ENCODE measurements at regions not wholly inside any gene's neighbourhood (a gene's known extent, or its start where the extent isn't known, plus 50 kb on each side); places are given as distances from the start of the nearest gene placed in this dataset.

DNA sequence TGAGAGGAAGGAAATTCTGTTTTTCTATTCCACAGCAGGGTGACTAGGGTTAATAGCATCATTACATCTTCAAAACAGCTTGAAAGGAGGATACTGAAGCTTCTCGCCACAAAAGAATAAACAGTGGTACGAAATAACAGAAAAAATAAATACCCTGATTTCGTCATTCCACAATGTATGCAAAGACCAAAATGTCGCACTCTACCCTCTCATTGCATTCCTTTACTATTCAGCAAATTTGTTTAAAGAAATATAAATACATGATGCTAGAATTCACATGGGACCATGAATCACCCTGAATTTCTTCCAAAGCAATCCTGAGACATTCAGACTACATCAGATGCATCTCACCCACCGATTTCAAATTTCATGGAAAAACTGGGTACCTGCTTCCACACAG is 112.3 kb upstream of the TOP3B start:
- Mint-ChIP-seq H3K27ac (no peak overlapping the region), H3K27me3 (peaks cover 68% of the 10 kb centered on the region), H3K36me3 (ENCODE audit: low read depth) (no peaks in the 10 kb centered on the region), H3K4me1 (ENCODE audit: low read depth) (no peaks in the 10 kb centered on the region), H3K9me3 (no peaks in the 10 kb centered on the region), H3K4me3 (no peak overlapping the region)
- Histone ChIP-seq H3K27me3 (ENCODE audit: control insufficient read depth in 1 of 2, insufficient read depth in 2 of 2, low read length in 2 of 2) (peaks cover 13 to 14% of the 10 kb centered on the region in 2 experiments), H3K36me3 (ENCODE audit: insufficient read depth, low read length) (no peaks in the 10 kb centered on the region), H3K9me3 (ENCODE audit: control insufficient read depth in 1 of 2, insufficient read depth in 1 of 2, low read length in 2 of 2) (no peaks in the 10 kb centered on the region), H3K4me1 (ENCODE audit: insufficient read depth, low read length) (no peaks in the 10 kb centered on the region), H3K27ac (ENCODE audit: low read depth in 1 of 2, low read length in 2 of 2) (no peak overlapping the region), H3K4me3 (ENCODE audit: low read length) (no peak overlapping the region)
- ChIA-PET CTCF (no interaction called here), POLR2A (no interaction called here)
- TF ChIP-seq, protein P1, sequence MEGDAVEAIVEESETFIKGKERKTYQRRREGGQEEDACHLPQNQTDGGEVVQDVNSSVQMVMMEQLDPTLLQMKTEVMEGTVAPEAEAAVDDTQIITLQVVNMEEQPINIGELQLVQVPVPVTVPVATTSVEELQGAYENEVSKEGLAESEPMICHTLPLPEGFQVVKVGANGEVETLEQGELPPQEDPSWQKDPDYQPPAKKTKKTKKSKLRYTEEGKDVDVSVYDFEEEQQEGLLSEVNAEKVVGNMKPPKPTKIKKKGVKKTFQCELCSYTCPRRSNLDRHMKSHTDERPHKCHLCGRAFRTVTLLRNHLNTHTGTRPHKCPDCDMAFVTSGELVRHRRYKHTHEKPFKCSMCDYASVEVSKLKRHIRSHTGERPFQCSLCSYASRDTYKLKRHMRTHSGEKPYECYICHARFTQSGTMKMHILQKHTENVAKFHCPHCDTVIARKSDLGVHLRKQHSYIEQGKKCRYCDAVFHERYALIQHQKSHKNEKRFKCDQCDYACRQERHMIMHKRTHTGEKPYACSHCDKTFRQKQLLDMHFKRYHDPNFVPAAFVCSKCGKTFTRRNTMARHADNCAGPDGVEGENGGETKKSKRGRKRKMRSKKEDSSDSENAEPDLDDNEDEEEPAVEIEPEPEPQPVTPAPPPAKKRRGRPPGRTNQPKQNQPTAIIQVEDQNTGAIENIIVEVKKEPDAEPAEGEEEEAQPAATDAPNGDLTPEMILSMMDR (IDR thresholded peaks at IDR 0.05): no peak
- intact Hi-C loops (cut with DNase I, micrococcal nuclease): no loop called here
- DNase-seq (no peak), ATAC-seq (ENCODE audit: poor library complexity) (no peak)

DNA sequence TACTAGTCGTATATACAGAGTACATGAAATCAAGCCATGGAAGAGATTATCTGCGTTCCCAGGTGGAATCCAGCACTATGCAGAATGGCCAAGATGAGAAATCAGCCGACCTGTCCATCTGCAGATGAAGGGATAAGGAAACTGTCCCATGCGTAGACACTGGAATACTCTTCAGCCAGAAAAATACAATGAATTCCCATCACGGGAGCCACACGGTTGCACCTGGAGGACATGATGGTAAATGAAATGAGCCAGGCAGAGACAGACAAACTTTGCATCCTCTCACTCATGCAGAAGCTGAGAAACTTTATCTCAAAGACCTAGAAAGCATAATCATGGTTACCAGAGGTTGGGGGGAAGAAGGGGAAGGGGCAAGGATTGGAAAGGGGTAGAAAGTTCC is 111.9 kb upstream of the TOP3B start:
- Mint-ChIP-seq H3K4me3 (no peak overlapping the region), H3K4me1 (ENCODE audit: low read depth) (no peaks in the 10 kb centered on the region), H3K27ac (no peak overlapping the region), H3K36me3 (ENCODE audit: low read depth) (no peaks in the 10 kb centered on the region), H3K27me3 (peaks cover 72% of the 10 kb centered on the region), H3K9me3 (no peaks in the 10 kb centered on the region)
- ATAC-seq (ENCODE audit: poor library complexity) (no peak), DNase-seq (no peak)
- Histone ChIP-seq H3K27ac (ENCODE audit: low read depth in 1 of 2, low read length in 2 of 2) (no peak overlapping the region), H3K4me3 (ENCODE audit: low read length) (no peak overlapping the region), H3K36me3 (ENCODE audit: insufficient read depth, low read length) (no peaks in the 10 kb centered on the region), H3K27me3 (ENCODE audit: control insufficient read depth in 1 of 2, insufficient read depth in 2 of 2, low read length in 2 of 2) (peaks cover 13 to 17% of the 10 kb centered on the region in 2 experiments), H3K9me3 (ENCODE audit: control insufficient read depth in 1 of 2, insufficient read depth in 1 of 2, low read length in 2 of 2) (no peaks in the 10 kb centered on the region), H3K4me1 (ENCODE audit: insufficient read depth, low read length) (no peaks in the 10 kb centered on the region)
- ChIA-PET CTCF (no interaction called here), POLR2A (no interaction called here)
- intact Hi-C loops (cut with DNase I, micrococcal nuclease): no loop called here
- TF ChIP-seq, protein P1 (IDR thresholded peaks at IDR 0.05): no peak

DNA sequence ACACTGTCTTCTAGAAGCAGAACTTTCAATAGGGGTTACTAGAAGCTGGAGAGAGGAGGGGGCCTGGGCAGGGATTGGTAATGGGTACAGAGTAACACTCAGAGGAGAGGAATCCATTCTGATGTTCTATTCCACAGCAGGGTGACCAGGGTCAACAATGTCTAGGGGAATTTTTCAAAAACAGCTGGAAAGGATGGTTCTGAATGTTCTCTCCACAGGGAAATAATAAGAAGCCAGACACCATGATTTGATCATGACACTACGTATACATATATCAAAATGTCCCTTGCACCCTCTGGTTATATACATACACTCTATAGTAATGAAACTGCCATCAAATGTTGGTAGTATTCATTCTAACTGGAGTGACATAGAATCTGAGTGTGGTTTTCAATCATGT is 111.2 kb upstream of the TOP3B start:
- no peak overlapping the region for H3K27ac ChIP-seq (ENCODE audit: low read depth in 1 of 2, low read length in 2 of 2)
- Mint-ChIP-seq H3K36me3 (ENCODE audit: low read depth) (no peaks in the 10 kb centered on the region), H3K4me1 (ENCODE audit: low read depth) (no peaks in the 10 kb centered on the region), H3K9me3 (no peaks in the 10 kb centered on the region), H3K4me3 (no peak overlapping the region), H3K27me3 (peaks cover 77% of the 10 kb centered on the region), H3K27ac (no peak overlapping the region)
- ATAC-seq (ENCODE audit: poor library complexity): no peak
- H3K9me3 ChIP-seq (ENCODE audit: control insufficient read depth in 1 of 2, insufficient read depth in 1 of 2, low read length in 2 of 2): no peaks in the 10 kb centered on the region
- CTCF ChIA-PET: no interaction called here
- H3K36me3 ChIP-seq (ENCODE audit: insufficient read depth, low read length): no peaks in the 10 kb centered on the region
- intact Hi-C loops (cut with DNase I, micrococcal nuclease): no loop called here
- no peaks in the 10 kb centered on the region for H3K4me1 ChIP-seq (ENCODE audit: insufficient read depth, low read length)
- POLR2A ChIA-PET: no interaction called here
- TF ChIP-seq, protein P1 (IDR thresholded peaks at IDR 0.05): no peak
- H3K27me3 ChIP-seq (ENCODE audit: control insufficient read depth in 1 of 2, insufficient read depth in 2 of 2, low read length in 2 of 2): peaks cover 13 to 19% of the 10 kb centered on the region in 2 experiments
- H3K4me3 ChIP-seq (ENCODE audit: low read length): no peak overlapping the region
- DNase-seq: no peak

All from CD4-positive, alpha-beta T cell (primary cell).